LNCaP clone FGC (cell line): ENCODE measurements at regions not wholly inside any gene's neighbourhood (a gene's known extent, or its start where the extent isn't known, plus 50 kb on each side); places are given as distances from the start of the nearest gene placed in this dataset.

Experiments used
- DNase-seq: peaks from one replicate; pipeline ENCODE4 v3.0.0-alpha.2; 2011; ENCODE audit warnings: low read depth
- H3K4me3 ChIP-seq: 2 replicates; pipeline ENCODE4 v1.5.1; 2011; ENCODE audit warnings: mild to moderate bottlenecking, low read depth, low read length, control low read depth
- CTCF ChIP-seq: IDR thresholded peaks from 2 replicates; pipeline ENCODE4 v1.5.1; 2012; ENCODE audit warnings: mild to moderate bottlenecking; ENCODE audit not compliant: control insufficient read depth, insufficient read depth; ENCODE audit errors: extremely low read depth

- no peak for DNase-seq
- TF ChIP-seq CTCF: no peak
- H3K4me3 ChIP-seq: no peak overlapping the region
Measured at GRCh38 chr16:51716195-51716594, 565.1 kb upstream of the SALL1 start.

- DNase-seq: no peak
- no peak for TF ChIP-seq CTCF
- H3K4me3 ChIP-seq: no peak overlapping the region
Measured at GRCh38 chr16:51713502-51713901, 562.4 kb upstream of the SALL1 start.

- no peak overlapping the region for H3K4me3 ChIP-seq
- TF ChIP-seq CTCF: no peak
- no peak for DNase-seq
Measured at GRCh38 chr16:51710905-51711563, 560.0 kb upstream of the SALL1 start.

- TF ChIP-seq CTCF: no peak
- no peak for DNase-seq
- H3K4me3 ChIP-seq: no peak overlapping the region
Measured at GRCh38 chr16:51710186-51710585, 559.1 kb upstream of the SALL1 start.

GRCh38 chr16:51708861-51709260, 557.8 kb upstream of the SALL1 start:
- no peak for TF ChIP-seq CTCF
- DNase-seq: no peak
- no peak overlapping the region for H3K4me3 ChIP-seq

GRCh38 chr16:51707666-51708065, 556.6 kb upstream of the SALL1 start:
- no peak for DNase-seq
- H3K4me3 ChIP-seq: no peak overlapping the region
- TF ChIP-seq CTCF: no peak

GRCh38 chr16:51705142-51705541, 554.1 kb upstream of the SALL1 start:
- DNase-seq: no peak
- no peak overlapping the region for H3K4me3 ChIP-seq
- TF ChIP-seq CTCF: no peak
